ENCODE measurements at regions not wholly inside any gene's neighbourhood (a gene's known extent, or its start where the extent isn't known, plus 50 kb on each side); places are given as distances from the start of the nearest gene placed in this dataset.

- Histone ChIP-seq H3K27me3 (ENCODE audit: insufficient read depth, low read length) (no peaks in the 10 kb centered on the region), H3K27ac (ENCODE audit: low read depth, low read length) (no peak overlapping the region), H4K20me1 (ENCODE audit: insufficient read depth, low read length) (no peaks in the 10 kb centered on the region), H3K4me3 (ENCODE audit: insufficient read depth, low read length) (no peak overlapping the region), H3K36me3 (ENCODE audit: insufficient read depth, low read length) (no peaks in the 10 kb centered on the region), H3K4me1 (ENCODE audit: insufficient read depth, low read length) (no peaks in the 10 kb centered on the region), H3K4me2 (ENCODE audit: insufficient read depth, low read length) (no peak overlapping the region), H3K9me3 (ENCODE audit: low read depth, low read length) (no peaks in the 10 kb centered on the region), H3K79me2 (ENCODE audit: insufficient read depth, low read length) (no peaks in the 10 kb centered on the region), H2AFZ (ENCODE audit: low read length) (no peak overlapping the region)
- DNase-seq (ENCODE audit: insufficient read length, low spot score, missing footprints) = no peak
- no peak for TF ChIP-seq CTCF (IDR thresholded peaks at IDR 0.05; ENCODE audit: extremely low read depth, low read depth, low read length)
Measured at GRCh38 chr1:219495737-219496408, 117.0 kb downstream of the ZC3H11B start.

- TF ChIP-seq CTCF (IDR thresholded peaks at IDR 0.05; ENCODE audit: extremely low read depth, low read depth, low read length) = no peak
- Histone ChIP-seq H3K4me3 (ENCODE audit: insufficient read depth, low read length) (no peak overlapping the region), H3K79me2 (ENCODE audit: insufficient read depth, low read length) (no peaks in the 10 kb centered on the region), H3K4me2 (ENCODE audit: insufficient read depth, low read length) (no peak overlapping the region), H3K27ac (ENCODE audit: low read depth, low read length) (no peak overlapping the region), H3K36me3 (ENCODE audit: insufficient read depth, low read length) (no peaks in the 10 kb centered on the region), H4K20me1 (ENCODE audit: insufficient read depth, low read length) (no peaks in the 10 kb centered on the region), H2AFZ (ENCODE audit: low read length) (peak overlapping the region; percentile 15), H3K9me3 (ENCODE audit: low read depth, low read length) (no peaks in the 10 kb centered on the region), H3K27me3 (ENCODE audit: insufficient read depth, low read length) (no peaks in the 10 kb centered on the region), H3K4me1 (ENCODE audit: insufficient read depth, low read length) (no peaks in the 10 kb centered on the region)
- DNase-seq (ENCODE audit: insufficient read length, low spot score, missing footprints) = no peak
Measured at GRCh38 chr1:219492717-219493116, 120.2 kb downstream of the ZC3H11B start.

DNA sequence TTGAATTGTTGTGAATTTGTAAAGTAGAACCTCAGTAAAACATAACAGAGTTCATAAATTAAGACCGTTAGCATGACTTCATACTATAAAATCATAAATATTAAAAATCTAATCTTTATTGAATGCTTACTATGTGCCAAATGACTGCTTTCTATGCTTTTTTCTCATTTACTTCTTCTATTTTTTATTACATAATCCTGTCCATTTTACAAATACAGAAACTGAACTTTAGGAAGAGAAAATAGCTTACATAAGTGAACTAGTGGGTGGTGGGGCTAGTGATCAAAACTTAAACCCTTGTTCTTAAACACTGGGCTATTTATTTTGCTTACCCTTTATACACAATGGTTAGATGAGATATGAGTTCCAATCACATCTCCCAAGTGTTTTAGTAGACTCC lies 122.3 kb downstream of the ZC3H11B start:
- Histone ChIP-seq H3K27ac (ENCODE audit: low read depth, low read length) (no peak overlapping the region), H3K79me2 (ENCODE audit: insufficient read depth, low read length) (no peaks in the 10 kb centered on the region), H3K9me3 (ENCODE audit: low read depth, low read length) (no peaks in the 10 kb centered on the region), H3K36me3 (ENCODE audit: insufficient read depth, low read length) (no peaks in the 10 kb centered on the region), H3K4me1 (ENCODE audit: insufficient read depth, low read length) (no peaks in the 10 kb centered on the region), H4K20me1 (ENCODE audit: insufficient read depth, low read length) (no peaks in the 10 kb centered on the region), H3K4me3 (ENCODE audit: insufficient read depth, low read length) (no peak overlapping the region), H3K4me2 (ENCODE audit: insufficient read depth, low read length) (no peak overlapping the region), H2AFZ (ENCODE audit: low read length) (no peak overlapping the region), H3K27me3 (ENCODE audit: insufficient read depth, low read length) (no peaks in the 10 kb centered on the region)
- no peak for DNase-seq (ENCODE audit: insufficient read length, low spot score, missing footprints)
- TF ChIP-seq CTCF (IDR thresholded peaks at IDR 0.05; ENCODE audit: extremely low read depth, low read depth, low read length) = no peak

DNA sequence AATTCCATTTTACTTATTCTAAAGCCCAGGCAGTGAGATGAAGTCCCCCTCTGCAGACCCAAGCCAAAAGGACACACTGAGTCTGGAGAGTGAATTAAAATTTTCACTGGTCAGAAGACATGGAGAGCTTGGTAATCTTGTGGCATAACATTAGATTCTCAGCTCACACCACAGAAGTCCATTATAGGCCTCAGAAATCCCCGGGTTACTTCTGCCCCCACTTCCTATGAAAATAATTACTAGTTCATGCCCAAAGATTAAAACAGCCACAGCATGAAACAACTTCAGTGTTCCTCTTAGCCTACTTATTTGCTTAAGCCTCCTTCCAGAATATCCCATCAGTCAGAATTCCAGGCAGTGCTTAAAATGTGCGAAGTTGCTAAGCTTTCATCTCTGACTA lies 123.3 kb downstream of the ZC3H11B start:
- Histone ChIP-seq H3K9me3 (ENCODE audit: low read depth, low read length) (no peaks in the 10 kb centered on the region), H3K4me1 (ENCODE audit: insufficient read depth, low read length) (no peaks in the 10 kb centered on the region), H3K27ac (ENCODE audit: low read depth, low read length) (no peak overlapping the region), H3K4me2 (ENCODE audit: insufficient read depth, low read length) (no peak overlapping the region), H3K36me3 (ENCODE audit: insufficient read depth, low read length) (no peaks in the 10 kb centered on the region), H4K20me1 (ENCODE audit: insufficient read depth, low read length) (no peaks in the 10 kb centered on the region), H3K4me3 (ENCODE audit: insufficient read depth, low read length) (no peak overlapping the region), H3K79me2 (ENCODE audit: insufficient read depth, low read length) (no peaks in the 10 kb centered on the region), H2AFZ (ENCODE audit: low read length) (peak overlapping the region; percentile 17), H3K27me3 (ENCODE audit: insufficient read depth, low read length) (no peaks in the 10 kb centered on the region)
- TF ChIP-seq CTCF (IDR thresholded peaks at IDR 0.05; ENCODE audit: extremely low read depth, low read depth, low read length) = no peak
- no peak for DNase-seq (ENCODE audit: insufficient read length, low spot score, missing footprints)
